RWPE2 (cell line): ENCODE measurements at regions not wholly inside any gene's neighbourhood (a gene's known extent, or its start where the extent isn't known, plus 50 kb on each side); places are given as distances from the start of the nearest gene placed in this dataset.

Source experiments
- ATAC-seq: fragments of 200-7000 bp; cut with Tn5 transposase; 3 replicates; pipeline ENCODE4 v1.9.1; 2021; ENCODE audit warnings: low read depth
- DNase-seq: peaks from one replicate; pipeline ENCODE4 v3.0.0-alpha.2; 2020; ENCODE audit warnings: low spot score
- H3K27ac ChIP-seq: fragments of 450-650 bp; 2 replicates; pipeline ENCODE4 v1.5.1; 2017; ENCODE audit warnings: mild to moderate bottlenecking; ENCODE audit not compliant: poor library complexity, severe bottlenecking
- H3K27me3 ChIP-seq: fragments of 250-450 bp; sonication (Bioruptor Pico); 2 replicates; pipeline ENCODE4 v1.5.1; 2021; ENCODE audit warnings: mild to moderate bottlenecking, moderate library complexity; ENCODE audit not compliant: insufficient read depth, poor library complexity, severe bottlenecking
- H3K36me3 ChIP-seq: fragments of 250-450 bp; sonication (Bioruptor Pico); 2 replicates; pipeline ENCODE4 v1.5.1; 2020; ENCODE audit warnings: low read depth, mild to moderate bottlenecking, moderate library complexity
- H3K4me1 ChIP-seq: fragments of 250-450 bp; sonication (Bioruptor Pico); 2 replicates; pipeline ENCODE4 v1.5.1; 2021; ENCODE audit warnings: mild to moderate bottlenecking, moderate library complexity; ENCODE audit not compliant: insufficient read depth, poor library complexity, severe bottlenecking
- H3K4me3 ChIP-seq: fragments of 250-450 bp; sonication (Bioruptor Pico); 2 replicates; pipeline ENCODE4 v1.5.1; 2021; ENCODE audit warnings: mild to moderate bottlenecking, moderate library complexity; ENCODE audit not compliant: severe bottlenecking
- H3K9me3 ChIP-seq: fragments of 250-450 bp; sonication (Bioruptor Pico); 2 replicates; pipeline ENCODE4 v1.5.1; 2021; ENCODE audit warnings: mild to moderate bottlenecking, moderate library complexity; ENCODE audit not compliant: severe bottlenecking
- CTCF ChIP-seq: fragments of 450-650 bp; IDR thresholded peaks from one replicate; pipeline ENCODE4 v1.5.1; 2017; ENCODE audit warnings: mild to moderate bottlenecking, moderate library complexity; ENCODE audit not compliant: poor library complexity, severe bottlenecking

GRCh38 chr4:62135565-62136156, 935.5 kb downstream of the ADGRL3 start:
- no peak for DNase-seq
- H3K36me3 ChIP-seq, result no peaks in the 10 kb centered on the region
- H3K4me3 ChIP-seq, result no peak overlapping the region
- ATAC-seq, result no peak
- H3K27ac ChIP-seq, result no peak overlapping the region
- TF ChIP-seq CTCF, result no peak
- no peaks in the 10 kb centered on the region for H3K9me3 ChIP-seq
- H3K27me3 ChIP-seq, result no peaks in the 10 kb centered on the region
- H3K4me1 ChIP-seq, result no peaks in the 10 kb centered on the region

GRCh38 chr4:62133977-62134376, 933.9 kb downstream of the ADGRL3 start:
- H3K36me3 ChIP-seq, result no peaks in the 10 kb centered on the region
- H3K4me1 ChIP-seq, result no peaks in the 10 kb centered on the region
- ATAC-seq (no peak), DNase-seq (no peak)
- no peak overlapping the region for H3K27ac ChIP-seq
- no peak overlapping the region for H3K4me3 ChIP-seq
- TF ChIP-seq CTCF, result no peak
- H3K27me3 ChIP-seq, result no peaks in the 10 kb centered on the region
- no peaks in the 10 kb centered on the region for H3K9me3 ChIP-seq

- no peaks in the 10 kb centered on the region for H3K27me3 ChIP-seq
- no peak overlapping the region for H3K4me3 ChIP-seq
- no peaks in the 10 kb centered on the region for H3K9me3 ChIP-seq
- no peaks in the 10 kb centered on the region for H3K4me1 ChIP-seq
- DNase-seq (no peak), ATAC-seq (no peak)
- TF ChIP-seq CTCF, result no peak
- no peaks in the 10 kb centered on the region for H3K36me3 ChIP-seq
- no peak overlapping the region for H3K27ac ChIP-seq
These were observed 933.2 kb downstream of the ADGRL3 start for GRCh38 chr4:62133101-62133897.

- Histone ChIP-seq H3K9me3 (no peaks in the 10 kb centered on the region), H3K27me3 (no peaks in the 10 kb centered on the region), H3K4me3 (no peak overlapping the region), H3K4me1 (no peaks in the 10 kb centered on the region), H3K36me3 (no peaks in the 10 kb centered on the region), H3K27ac (no peak overlapping the region)
- no peak for ATAC-seq
- no peak for DNase-seq
- no peak for TF ChIP-seq CTCF
These were observed 930.9 kb downstream of the ADGRL3 start for GRCh38 chr4:62131049-62131448.

- Histone ChIP-seq H3K36me3 (no peaks in the 10 kb centered on the region), H3K9me3 (no peaks in the 10 kb centered on the region), H3K27ac (no peak overlapping the region), H3K27me3 (no peaks in the 10 kb centered on the region), H3K4me3 (no peak overlapping the region), H3K4me1 (no peaks in the 10 kb centered on the region)
- DNase-seq (no peak), ATAC-seq (no peak)
- no peak for TF ChIP-seq CTCF
These were observed 930.5 kb downstream of the ADGRL3 start for GRCh38 chr4:62130637-62131036.
